H1 (cell line): ENCODE measurements at regions not wholly inside any gene's neighbourhood (a gene's known extent, or its start where the extent isn't known, plus 50 kb on each side); places are given as distances from the start of the nearest gene placed in this dataset.
A peak's percentile ranks its signal among the peaks of the same experiment; 100 is the strongest.

Source experiments
- CTCF ChIA-PET: fragments of 300-600 bp; sonication (Branson Sonifier 250); formaldehyde crosslinking; loops from one replicate; lab custom pipeline; 2021; ENCODE audit not compliant: partially characterized antibody; lab: Charles Lee
- POLR2A ChIA-PET: fragments of 300-600 bp; sonication (Branson Sonifier 250); formaldehyde crosslinking; loops from one replicate; lab custom pipeline; 2021; ENCODE audit warnings: inconsistent platforms; ENCODE audit not compliant: partially characterized antibody; lab: Charles Lee
- DNase-seq, 2 experiments: peaks; one replicate each; pipeline versions ENCODE4 v3.0.0 to v3.0.0-alpha.2; 2010 to 2022; ENCODE audit warnings: low spot score in 2 of 2, low read depth in 1 of 2, mixed read lengths in 1 of 2
- FAIRE-seq: peaks from 2 replicates; lab custom pipeline; 2011; peaks lifted over from hg19 to GRCh38; lab: Jason Lieb, UNC
- H2AFZ ChIP-seq: 2 replicates; pipeline ENCODE4 v1.8.1; 2012; ENCODE audit warnings: low read length, inconsistent platforms
- H2AK5ac ChIP-seq: 2 replicates; pipeline ENCODE4 v1.6.1; 2013; ENCODE audit warnings: low read depth, low read length
- H2BK120ac ChIP-seq: replicated peaks from 2 replicates; pipeline ENCODE3; 2013; ENCODE audit warnings: low read depth, low read length, inconsistent platforms
- H2BK12ac ChIP-seq: 2 replicates; pipeline ENCODE4 v1.6.1; 2013; ENCODE audit warnings: low read depth, low read length
- H2BK15ac ChIP-seq: 2 replicates; pipeline ENCODE4 v1.6.1; 2013; ENCODE audit warnings: low read length
- H2BK20ac ChIP-seq: 2 replicates; pipeline ENCODE4 v1.6.1; 2013; ENCODE audit warnings: low read length
- H2BK5ac ChIP-seq: 2 replicates; pipeline ENCODE4 v1.6.1; 2013; ENCODE audit warnings: low read depth, low read length
- H3K14ac ChIP-seq: 2 replicates; pipeline ENCODE4 v1.6.1; 2013; ENCODE audit warnings: inconsistent platforms; ENCODE audit not compliant: insufficient read length
- H3K18ac ChIP-seq: 2 replicates; pipeline ENCODE4 v1.6.1; 2013; ENCODE audit warnings: low read length; ENCODE audit errors: extremely low read depth
- H3K23ac ChIP-seq: 2 replicates; pipeline ENCODE4 v1.6.1; 2013; ENCODE audit warnings: inconsistent platforms; ENCODE audit not compliant: insufficient read length
- H3K23me2 ChIP-seq: 2 replicates; pipeline ENCODE4 v1.6.1; 2013; ENCODE audit warnings: low read depth, low read length
- H3K27ac ChIP-seq: 2 replicates; pipeline ENCODE4 v1.6.1; 2011; ENCODE audit warnings: low read depth, low read length, inconsistent platforms
- H3K27me3 ChIP-seq, 4 experiments: replicated peaks in 1 of 4; 1 replicate in 1 of 4; 2 replicates in 3 of 4; pipeline versions ENCODE4 v1.6.1 to v1.8.1; 2011 to 2013; ENCODE audit warnings: low read length in 3 of 4, mild to moderate bottlenecking in 3 of 4, inconsistent platforms in 2 of 4, mixed read lengths in 2 of 4, moderate library complexity in 1 of 4; ENCODE audit not compliant: control insufficient read depth in 3 of 4, insufficient read depth in 3 of 4; ENCODE audit errors: extremely low read depth in 1 of 4
- H3K36me3 ChIP-seq, 4 experiments: 2 replicates each; pipeline versions ENCODE4 v1.6.1 to v1.8.1; 2011 to 2013; ENCODE audit warnings: mild to moderate bottlenecking in 4 of 4, low read length in 3 of 4, moderate library complexity in 2 of 4, control low read depth in 1 of 4, inconsistent platforms in 1 of 4; ENCODE audit not compliant: insufficient read depth in 4 of 4, control insufficient read depth in 2 of 4
- H3K4ac ChIP-seq: replicated peaks from 2 replicates; pipeline ENCODE3; 2013; ENCODE audit warnings: low read length, low read depth, mixed read lengths, inconsistent platforms; ENCODE audit not compliant: insufficient read length
- H3K4me1 ChIP-seq, 4 experiments: replicated peaks in 1 of 4; 1 replicate in 1 of 4; 2 replicates in 3 of 4; pipeline versions ENCODE4 v1.6.1 to v1.8.1; 2011 to 2013; ENCODE audit warnings: low read length in 3 of 4, inconsistent platforms in 2 of 4, mixed read lengths in 1 of 4; ENCODE audit not compliant: insufficient read depth in 4 of 4, control insufficient read depth in 3 of 4
- H3K4me2 ChIP-seq, 2 experiments: 2 replicates each; pipeline versions ENCODE4 v1.6.1 to v1.8.1; 2011 to 2013; ENCODE audit warnings: low read depth in 2 of 2, low read length in 2 of 2, control low read depth in 1 of 2, inconsistent platforms in 1 of 2, mild to moderate bottlenecking in 1 of 2; ENCODE audit not compliant: insufficient read depth in 1 of 2
- H3K4me3 ChIP-seq, 4 experiments: fragments of 200-600, 300-600 bp in 1 of 4; sonication (generic), shearing (Covaris generic), sonication (Bioruptor Twin) in 1 of 4; 2 replicates each; pipeline versions ENCODE4 v1.5.1 to v1.8.1; 2011 to 2016; ENCODE audit warnings: low read length in 4 of 4, low read depth in 3 of 4, control low read depth in 2 of 4, inconsistent platforms in 2 of 4, mild to moderate bottlenecking in 2 of 4, mixed read lengths in 1 of 4, moderate library complexity in 1 of 4; ENCODE audit not compliant: insufficient read depth in 2 of 4; ENCODE audit errors: extremely low read depth in 1 of 4
- H3K56ac ChIP-seq: replicated peaks from 2 replicates; pipeline ENCODE3; 2013; ENCODE audit warnings: low read depth, mild to moderate bottlenecking, mixed read lengths, low read length, inconsistent platforms; ENCODE audit not compliant: insufficient read length
- H3K79me1 ChIP-seq: 2 replicates; pipeline ENCODE4 v1.6.1; 2013; ENCODE audit warnings: low read depth, low read length, control low read depth
- H3K79me2 ChIP-seq, 2 experiments: 2 replicates each; pipeline versions ENCODE4 v1.6.1 to v1.8.1; 2012 to 2013; ENCODE audit warnings: low read length in 2 of 2, mild to moderate bottlenecking in 2 of 2, inconsistent platforms in 1 of 2; ENCODE audit not compliant: insufficient read depth in 2 of 2, control insufficient read depth in 1 of 2
- H3K9ac ChIP-seq, 4 experiments: replicated peaks in 1 of 4; 1 replicate in 1 of 4; 2 replicates in 3 of 4; pipeline versions ENCODE4 v1.6.1 to v1.8.1; 2011 to 2013; ENCODE audit warnings: low read depth in 3 of 4, low read length in 3 of 4, control low read depth in 2 of 4, mild to moderate bottlenecking in 2 of 4, moderate library complexity in 2 of 4, inconsistent platforms in 1 of 4; ENCODE audit errors: extremely low read depth in 1 of 4
- H3K9me3 ChIP-seq, 2 experiments: 2 replicates each; pipeline versions ENCODE4 v1.6.1 to v1.8.1; 2012 to 2013; ENCODE audit warnings: mild to moderate bottlenecking in 2 of 2, moderate library complexity in 2 of 2, control low read depth in 1 of 2, inconsistent platforms in 1 of 2, low read depth in 1 of 2, low read length in 1 of 2, mixed read lengths in 1 of 2; ENCODE audit not compliant: insufficient read depth in 2 of 2
- H4K20me1 ChIP-seq, 2 experiments: replicated peaks in 1 of 2; 2 replicates each; pipeline versions ENCODE3 to v1.8.1; 2011 to 2013; ENCODE audit warnings: inconsistent platforms in 2 of 2, low read length in 2 of 2, mild to moderate bottlenecking in 1 of 2; ENCODE audit not compliant: insufficient read depth in 2 of 2, control insufficient read depth in 1 of 2
- H4K5ac ChIP-seq: 2 replicates; pipeline ENCODE4 v1.6.1; 2013; ENCODE audit warnings: low read length, low read depth, mixed read lengths, inconsistent platforms; ENCODE audit not compliant: insufficient read length
- H4K8ac ChIP-seq: 2 replicates; pipeline ENCODE4 v1.8.0; 2013; ENCODE audit warnings: mild to moderate bottlenecking, moderate library complexity, low read length, inconsistent platforms; ENCODE audit not compliant: insufficient read depth; ENCODE audit errors: extremely low read depth
- H4K91ac ChIP-seq: replicated peaks from 2 replicates; pipeline ENCODE3; 2013; ENCODE audit warnings: low read length, mixed read lengths, inconsistent platforms; ENCODE audit not compliant: insufficient read length
- ASH2L ChIP-seq: fragments of 200-600, 300-600 bp; sonication (generic); IDR thresholded peaks from one replicate; pipeline ENCODE4 v1.7.1; 2017; ENCODE audit warnings: low read length
- CBX8 ChIP-seq: fragments of 300-800, 300-1000 bp; sonication (generic); IDR thresholded peaks from 2 replicates; pipeline ENCODE4 v1.7.1; 2016; ENCODE audit warnings: low read depth, low read length, borderline replicate concordance
- CHD1 ChIP-seq: IDR thresholded peaks from 2 replicates; pipeline ENCODE4 v1.6.1; 2012; ENCODE audit warnings: low read depth, low read length, improper control_type of control experiment
- JUN ChIP-seq: IDR thresholded peaks from 2 replicates; pipeline ENCODE4 v1.6.1; 2011; ENCODE audit warnings: low read depth, mild to moderate bottlenecking, improper control_type of control experiment, low read length
- JUND ChIP-seq: IDR thresholded peaks from 2 replicates; pipeline ENCODE4 v1.6.1; 2011; ENCODE audit warnings: mild to moderate bottlenecking, improper control_type of control experiment, low read length
- KDM5A ChIP-seq: fragments of 200-600 bp; IDR thresholded peaks from 2 replicates; pipeline ENCODE4 v1.7.1; 2012; ENCODE audit warnings: mild to moderate bottlenecking, low read length, inconsistent platforms, mixed read lengths
- NANOG ChIP-seq: IDR thresholded peaks from 2 replicates; pipeline ENCODE4 v1.6.1; 2011; ENCODE audit warnings: low read length, low read depth, mild to moderate bottlenecking, inconsistent platforms; ENCODE audit not compliant: insufficient read depth, poor library complexity, severe bottlenecking
- RAD21 ChIP-seq, 2 experiments: IDR thresholded peaks in 1 of 2; conservative IDR thresholded peaks in 1 of 2; 2 replicates each; pipeline ENCODE4 v1.6.1; 2011; ENCODE audit warnings: low read depth in 2 of 2, low read length in 2 of 2, improper control_type of control experiment in 1 of 2, inconsistent platforms in 1 of 2, mild to moderate bottlenecking in 1 of 2, moderate library complexity in 1 of 2
- SP1 ChIP-seq: IDR thresholded peaks from 2 replicates; pipeline ENCODE4 v1.6.1; 2011; ENCODE audit warnings: low read depth, low read length
- SP4 ChIP-seq: IDR thresholded peaks from 2 replicates; pipeline ENCODE4 v1.6.1; 2012; ENCODE audit warnings: low read length, inconsistent platforms
- TAF1 ChIP-seq: IDR thresholded peaks from 2 replicates; pipeline ENCODE4 v1.6.1; 2011; ENCODE audit warnings: mild to moderate bottlenecking, low read depth, low read length
- TBP ChIP-seq: IDR thresholded peaks from 2 replicates; pipeline ENCODE4 v1.6.1; 2011; ENCODE audit warnings: low read depth, low read length, improper control_type of control experiment
- WGBS, 2 experiments: shearing (Covaris generic) in 1 of 2; methylation state at CpG; one replicate each; pipeline versions ENCODE4 v1.1.6 to v1.1.7; 2013 to 2015; ENCODE audit warnings: low lambda C conversion rate in 2 of 2, mixed read lengths in 2 of 2, inconsistent platforms in 1 of 2, low coverage in 1 of 2, missing lambda C conversion rate in 1 of 2; ENCODE audit not compliant: insufficient replicate concordance in 2 of 2, insufficient coverage in 1 of 2, insufficient read length in 1 of 2; ENCODE audit errors: extremely low coverage in 1 of 2, missing lambda C conversion rate in 1 of 2; 5-methylcytosine and 5-hydroxymethylcytosine counted together
- TF ChIP-seq, protein P1 (sequence below): IDR thresholded peaks from 2 replicates; pipeline ENCODE4 v1.6.1; 2011; ENCODE audit warnings: low read depth, mild to moderate bottlenecking, low read length; ENCODE audit not compliant: insufficient read depth

DNA sequence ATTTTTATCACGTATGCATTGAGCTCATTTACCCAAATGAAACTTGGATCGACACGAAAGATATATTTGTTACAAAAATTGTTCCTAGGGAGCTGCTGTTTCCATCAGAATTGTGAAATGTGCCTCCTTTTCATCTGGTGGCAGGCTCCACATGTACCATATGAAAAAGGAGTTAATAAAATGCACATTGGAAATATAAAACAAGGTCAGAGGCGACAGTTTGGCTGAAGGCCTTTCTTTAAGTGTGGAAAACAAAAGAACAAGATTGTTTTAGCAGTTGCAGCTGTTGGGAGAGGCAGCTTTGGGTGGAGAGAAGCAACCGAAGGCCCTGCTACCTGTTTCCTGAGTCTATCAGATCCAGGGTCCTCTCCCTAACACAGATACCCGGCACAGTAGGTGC, 334.5 kb upstream of the NT5E start:
- Histone ChIP-seq H3K4ac (no peak overlapping the region), H4K8ac (no peak overlapping the region), H3K18ac (no peak overlapping the region), H3K9ac (no peak overlapping the region), H3K27me3 (no peaks in the 10 kb centered on the region), H4K5ac (no peak overlapping the region), H3K27ac (no peak overlapping the region), H3K36me3 (no peaks in the 10 kb centered on the region), H3K79me2 (no peaks in the 10 kb centered on the region), H2BK20ac (no peak overlapping the region), H3K23ac (no peak overlapping the region), H3K4me3 (no peak overlapping the region), H2AFZ (0 out of 2 replicates have a peak overlapping the region, but pooled peaks have one; percentile 7), H3K79me1 (no peaks in the 10 kb centered on the region), H4K91ac (no peak overlapping the region), H3K14ac (no peak overlapping the region), H2AK5ac (no peak overlapping the region), H2BK12ac (no peak overlapping the region), H3K9me3 (no peaks in the 10 kb centered on the region), H2BK5ac (no peak overlapping the region), H3K23me2 (no peaks in the 10 kb centered on the region), H3K4me2 (no peak overlapping the region), H2BK15ac (no peak overlapping the region), H3K56ac (no peak overlapping the region), H2BK120ac (no peak overlapping the region), H3K4me1 (peaks cover 0 to 4% (median 0%) of the 10 kb centered on the region in 4 experiments; a peak in 1 of 7 replicates), H4K20me1 (no peaks in the 10 kb centered on the region)
- ChIA-PET CTCF (interaction anchor here (0.6 to 2.5 kb wide), 3 partner anchors 12 to 1088 kb away, joined by 3 to 16 read pairs (median 4); no protein-coding TSS in a partner anchor), POLR2A (no interaction called here)
- 95% methylated on average over 6 of the region's 6 CpGs; no CpG with 5 or more reads in 1 of the 2 experiments for WGBS, 2 experiments
- DNase-seq, result no peak
- no peak for FAIRE-seq
- TF ChIP-seq CHD1, result no peak
- no peak for TF ChIP-seq JUN
- no peak for TF ChIP-seq NANOG
- TF ChIP-seq TAF1, result no peak
- TF ChIP-seq ASH2L, result no peak
- TF ChIP-seq SP1, result no peak
- no peak for TF ChIP-seq SP4
- TF ChIP-seq CBX8, result no peak
- TF ChIP-seq JUND, result no peak
- TF ChIP-seq RAD21 (IDR thresholded peaks at IDR 0.05 in 1 of 2, conservative IDR thresholded peaks at IDR 0.05 in 1 of 2; ENCODE audit: low read depth in 2 of 2, low read length in 2 of 2), result no peak
- no peak for TF ChIP-seq KDM5A
- TF ChIP-seq TBP, result no peak
- TF ChIP-seq, protein P1, sequence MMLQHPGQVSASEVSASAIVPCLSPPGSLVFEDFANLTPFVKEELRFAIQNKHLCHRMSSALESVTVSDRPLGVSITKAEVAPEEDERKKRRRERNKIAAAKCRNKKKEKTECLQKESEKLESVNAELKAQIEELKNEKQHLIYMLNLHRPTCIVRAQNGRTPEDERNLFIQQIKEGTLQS, result no peak
